CD4-positive, CD25-positive, alpha-beta regulatory T cell (primary cell): ENCODE measurements at regions not wholly inside any gene's neighbourhood (a gene's known extent, or its start where the extent isn't known, plus 50 kb on each side); places are given as distances from the start of the nearest gene placed in this dataset.

Experiments used
- ATAC-seq, 2 donors: fragments of 150-1000 bp; cut with Tn5 transposase; one replicate each; pipeline ENCODE4 v1.10.0; 2021; ENCODE audit warnings: low read depth in 2 of 2, moderate number of reproducible peaks in 2 of 2, moderate library complexity in 1 of 2
- DNase-seq, 3 donors: peaks; one replicate each; pipeline versions ENCODE4 v3.0.0 to v3.0.0-alpha.2; 2012 to 2022; ENCODE audit warnings: mixed read lengths in 1 of 3
- H3K27ac ChIP-seq: one replicate; pipeline ENCODE4 v1.7.0; 2013; ENCODE audit warnings: mild to moderate bottlenecking, low read length; ENCODE audit not compliant: insufficient read depth, poor library complexity, severe bottlenecking
- H3K27me3 ChIP-seq: one replicate; pipeline ENCODE4 v1.7.0; 2013; ENCODE audit warnings: low read length; ENCODE audit not compliant: control insufficient read depth, insufficient read depth
- H3K36me3 ChIP-seq: one replicate; pipeline ENCODE4 v1.7.0; 2013; ENCODE audit warnings: mild to moderate bottlenecking, low read length, moderate library complexity; ENCODE audit not compliant: control insufficient read depth, insufficient read depth
- H3K4me1 ChIP-seq: 2 replicates; pipeline ENCODE4 v1.7.0; 2013; ENCODE audit warnings: mild to moderate bottlenecking, low read length; ENCODE audit not compliant: insufficient read depth, control insufficient read depth, poor library complexity, severe bottlenecking
- H3K4me3 ChIP-seq: one replicate; pipeline ENCODE4 v1.7.0; 2013; ENCODE audit warnings: low read depth, mild to moderate bottlenecking, low read length, moderate library complexity
- H3K9me3 ChIP-seq, 2 experiments: 1 replicate in 1 of 2; 2 replicates in 1 of 2; pipeline ENCODE4 v1.7.0; 2013; ENCODE audit warnings: low read length in 2 of 2, mild to moderate bottlenecking in 1 of 2, moderate library complexity in 1 of 2; ENCODE audit not compliant: control insufficient read depth in 2 of 2
- H3K27ac Mint-ChIP-seq, 3 donors: one replicate each; pipeline ENCODE4 v1.8.0; 2020 to 2022; ENCODE audit warnings: mild to moderate bottlenecking in 3 of 3, mixed read lengths in 3 of 3, moderate library complexity in 2 of 3
- H3K27me3 Mint-ChIP-seq: one replicate; pipeline ENCODE4 v1.8.0; 2022; ENCODE audit warnings: mild to moderate bottlenecking, mixed read lengths
- H3K36me3 Mint-ChIP-seq: one replicate; pipeline ENCODE4 v1.8.0; 2020; ENCODE audit warnings: mixed read lengths
- H3K4me1 Mint-ChIP-seq, 4 donors: one replicate each; pipeline ENCODE4 v1.8.0; 2020 to 2022; ENCODE audit warnings: mixed read lengths in 4 of 4, mild to moderate bottlenecking in 1 of 4
- H3K4me3 Mint-ChIP-seq, 4 donors: one replicate each; pipeline ENCODE4 v1.8.0; 2020 to 2022; ENCODE audit warnings: mild to moderate bottlenecking in 4 of 4, mixed read lengths in 4 of 4, moderate library complexity in 3 of 4
- H3K9me3 Mint-ChIP-seq, 7 donors: one replicate each; pipeline ENCODE4 v1.8.0; 2020 to 2022; ENCODE audit warnings: mixed read lengths in 7 of 7, mild to moderate bottlenecking in 3 of 7, moderate library complexity in 2 of 7

DNA sequence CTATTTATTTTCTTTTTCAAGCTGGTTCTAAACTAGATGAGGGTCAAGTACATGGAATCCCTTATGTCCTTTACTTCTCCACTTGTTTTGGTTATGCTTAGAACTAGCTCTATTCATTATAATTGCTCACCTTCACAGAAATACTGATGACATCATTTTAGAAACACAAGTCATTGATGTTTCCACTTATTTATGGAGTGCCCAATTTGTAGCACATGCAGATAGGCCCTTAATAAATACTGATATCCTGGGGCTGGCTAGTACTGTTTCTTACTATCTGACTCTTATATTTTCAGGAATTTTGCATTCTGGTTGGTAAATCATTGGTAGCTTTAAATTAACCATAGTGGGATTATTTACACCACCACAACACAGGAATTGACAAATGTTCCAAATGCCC, 112.2 kb downstream of the NAA11 start:
- ATAC-seq, result no peak
- no peak overlapping the region for H3K27ac Mint-ChIP-seq
- no peak overlapping the region for H3K27ac ChIP-seq

DNA sequence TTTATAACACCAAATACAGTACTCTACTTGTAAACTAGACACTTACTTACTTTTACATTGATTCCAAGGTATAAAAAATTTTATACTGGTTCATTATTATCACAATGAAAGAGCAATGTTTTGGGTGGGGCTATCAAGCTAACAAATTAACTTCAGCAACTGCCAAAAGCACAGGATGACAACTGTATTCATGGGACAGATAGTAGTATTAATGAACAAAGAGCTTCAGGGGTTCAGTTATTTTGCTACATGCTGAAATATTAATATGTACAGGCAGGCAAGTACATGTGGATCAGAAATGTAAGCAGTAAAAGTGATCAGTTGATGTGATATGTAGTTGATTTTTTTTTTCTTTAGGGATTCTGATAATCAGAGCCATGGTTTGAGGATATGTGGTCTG, 112.9 kb downstream of the NAA11 start:
- Mint-ChIP-seq H3K4me3 (no peak overlapping the region), H3K4me1 (peaks cover 0 to 2% (median 0%) of the 10 kb centered on the region in 4 donors), H3K9me3 (no peaks in the 10 kb centered on the region), H3K27me3 (no peaks in the 10 kb centered on the region), H3K27ac (no peak overlapping the region), H3K36me3 (no peaks in the 10 kb centered on the region)
- ATAC-seq (no peak), DNase-seq (no peak)
- H3K9me3 ChIP-seq, result no peaks in the 10 kb centered on the region
- no peak overlapping the region for H3K4me3 ChIP-seq
- no peaks in the 10 kb centered on the region for H3K27me3 ChIP-seq
- no peaks in the 10 kb centered on the region for H3K4me1 ChIP-seq
- no peak overlapping the region for H3K27ac ChIP-seq
- H3K36me3 ChIP-seq, result no peaks in the 10 kb centered on the region

More for the DNA sequence above, 112.2 kb downstream of the NAA11 start:
- Histone ChIP-seq H3K4me1 (no peaks in the 10 kb centered on the region), H3K4me3 (no peak overlapping the region), H3K9me3 (no peaks in the 10 kb centered on the region), H3K36me3 (no peaks in the 10 kb centered on the region), H3K27me3 (no peaks in the 10 kb centered on the region)
- Mint-ChIP-seq H3K36me3 (no peaks in the 10 kb centered on the region), H3K4me3 (no peak overlapping the region), H3K4me1 (peaks cover 0 to 2% (median 0%) of the 10 kb centered on the region in 4 donors), H3K27me3 (no peaks in the 10 kb centered on the region), H3K9me3 (no peaks in the 10 kb centered on the region)
- no peak for DNase-seq

DNA sequence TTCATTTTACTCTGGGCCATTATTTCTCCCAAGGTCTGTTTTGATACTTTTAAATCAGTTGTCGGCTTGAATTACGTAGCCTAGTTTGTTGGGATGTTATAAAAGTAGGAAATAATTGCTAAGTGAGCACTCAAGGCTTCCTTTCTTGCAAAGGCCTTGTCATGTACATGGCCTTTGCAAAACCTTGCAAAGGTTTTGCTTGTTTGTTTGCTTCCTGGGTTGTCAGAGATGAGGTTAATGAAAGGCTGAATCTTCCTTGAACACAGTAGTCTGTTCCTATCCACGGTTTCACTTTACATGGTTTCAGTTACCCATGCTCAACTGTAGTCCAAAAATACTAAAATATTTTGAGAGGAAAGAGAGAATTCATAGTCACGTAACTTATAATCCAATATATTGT, 113.5 kb downstream of the NAA11 start:
- no peaks in the 10 kb centered on the region for H3K9me3 Mint-ChIP-seq

DNA sequence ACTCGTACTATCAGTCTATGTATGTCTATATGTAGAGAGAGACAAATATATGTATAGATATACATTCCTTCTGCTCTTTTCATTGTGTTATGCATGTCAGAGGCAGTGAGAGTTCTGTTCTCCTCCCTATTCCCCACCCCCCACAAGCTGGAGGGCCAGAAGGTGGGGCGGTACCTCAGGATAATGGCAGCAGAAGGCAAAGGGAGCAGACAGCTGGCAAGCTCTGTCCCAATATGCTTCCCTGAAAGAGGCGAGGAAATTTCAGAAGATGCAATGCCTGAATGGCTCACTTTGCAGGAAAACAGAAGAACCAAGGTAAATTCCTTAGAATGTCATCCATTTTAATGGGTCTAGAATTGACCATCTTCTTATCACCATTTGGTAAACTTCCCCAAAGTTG, 114.4 kb downstream of the NAA11 start:
- no peaks in the 10 kb centered on the region for H3K36me3 ChIP-seq
- no peak overlapping the region for H3K27ac Mint-ChIP-seq
- no peaks in the 10 kb centered on the region for H3K27me3 Mint-ChIP-seq
- H3K4me1 ChIP-seq, result no peaks in the 10 kb centered on the region
- no peak overlapping the region for H3K27ac ChIP-seq
- ATAC-seq (no peak), DNase-seq (no peak)
- peaks cover 0 to 5% (median 0%) of the 10 kb centered on the region in 7 donors for H3K9me3 Mint-ChIP-seq
- H3K9me3 ChIP-seq, result no peaks in the 10 kb centered on the region
- H3K27me3 ChIP-seq, result no peaks in the 10 kb centered on the region
- no peak overlapping the region for H3K4me3 Mint-ChIP-seq
- H3K4me1 Mint-ChIP-seq, result peaks cover 0 to 2% (median 0%) of the 10 kb centered on the region in 4 donors
- no peaks in the 10 kb centered on the region for H3K36me3 Mint-ChIP-seq
- H3K4me3 ChIP-seq, result no peak overlapping the region

More for the DNA sequence above, 113.5 kb downstream of the NAA11 start:
- no peaks in the 10 kb centered on the region for H3K4me1 ChIP-seq
- no peaks in the 10 kb centered on the region for H3K36me3 ChIP-seq
- Mint-ChIP-seq H3K27ac (no peak overlapping the region), H3K4me1 (peaks cover 0 to 2% (median 0%) of the 10 kb centered on the region in 4 donors), H3K4me3 (no peak overlapping the region), H3K27me3 (no peaks in the 10 kb centered on the region), H3K36me3 (no peaks in the 10 kb centered on the region)
- no peak for ATAC-seq
- H3K9me3 ChIP-seq, result no peaks in the 10 kb centered on the region
- no peak for DNase-seq
- H3K4me3 ChIP-seq, result no peak overlapping the region
- no peaks in the 10 kb centered on the region for H3K27me3 ChIP-seq
- no peak overlapping the region for H3K27ac ChIP-seq

DNA sequence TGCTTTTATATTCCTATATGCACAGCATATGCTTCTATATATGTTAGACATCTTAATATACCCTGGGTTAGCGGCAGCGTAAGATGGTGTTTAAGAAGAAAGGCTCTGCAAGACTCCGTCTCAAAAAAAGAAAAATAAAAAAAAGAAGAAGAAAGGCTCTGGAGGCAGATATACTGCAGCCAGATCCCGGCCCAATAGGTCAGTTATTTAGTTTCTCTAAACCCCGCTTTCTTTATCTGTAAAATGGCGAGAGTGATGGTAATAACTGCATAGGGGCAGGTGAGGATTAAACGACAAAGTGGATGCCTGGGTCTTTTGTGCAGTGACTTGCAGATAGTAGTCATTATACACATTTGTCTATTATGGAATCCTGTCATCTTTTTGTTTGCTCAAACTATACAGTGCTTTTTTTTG, 115.2 kb downstream of the NAA11 start:
- Mint-ChIP-seq H3K9me3 (peaks cover 0 to 5% (median 0%) of the 10 kb centered on the region in 7 donors), H3K4me1 (peaks cover 0 to 2% (median 0%) of the 10 kb centered on the region in 4 donors), H3K27ac (no peak overlapping the region), H3K4me3 (no peak overlapping the region), H3K27me3 (peaks cover 4% of the 10 kb centered on the region), H3K36me3 (no peaks in the 10 kb centered on the region)
- H3K27me3 ChIP-seq, result no peaks in the 10 kb centered on the region
- no peaks in the 10 kb centered on the region for H3K9me3 ChIP-seq
- no peak overlapping the region for H3K4me3 ChIP-seq
- no peak for DNase-seq
- H3K36me3 ChIP-seq, result no peaks in the 10 kb centered on the region
- no peaks in the 10 kb centered on the region for H3K4me1 ChIP-seq
- ATAC-seq, result no peak
- no peak overlapping the region for H3K27ac ChIP-seq

DNA sequence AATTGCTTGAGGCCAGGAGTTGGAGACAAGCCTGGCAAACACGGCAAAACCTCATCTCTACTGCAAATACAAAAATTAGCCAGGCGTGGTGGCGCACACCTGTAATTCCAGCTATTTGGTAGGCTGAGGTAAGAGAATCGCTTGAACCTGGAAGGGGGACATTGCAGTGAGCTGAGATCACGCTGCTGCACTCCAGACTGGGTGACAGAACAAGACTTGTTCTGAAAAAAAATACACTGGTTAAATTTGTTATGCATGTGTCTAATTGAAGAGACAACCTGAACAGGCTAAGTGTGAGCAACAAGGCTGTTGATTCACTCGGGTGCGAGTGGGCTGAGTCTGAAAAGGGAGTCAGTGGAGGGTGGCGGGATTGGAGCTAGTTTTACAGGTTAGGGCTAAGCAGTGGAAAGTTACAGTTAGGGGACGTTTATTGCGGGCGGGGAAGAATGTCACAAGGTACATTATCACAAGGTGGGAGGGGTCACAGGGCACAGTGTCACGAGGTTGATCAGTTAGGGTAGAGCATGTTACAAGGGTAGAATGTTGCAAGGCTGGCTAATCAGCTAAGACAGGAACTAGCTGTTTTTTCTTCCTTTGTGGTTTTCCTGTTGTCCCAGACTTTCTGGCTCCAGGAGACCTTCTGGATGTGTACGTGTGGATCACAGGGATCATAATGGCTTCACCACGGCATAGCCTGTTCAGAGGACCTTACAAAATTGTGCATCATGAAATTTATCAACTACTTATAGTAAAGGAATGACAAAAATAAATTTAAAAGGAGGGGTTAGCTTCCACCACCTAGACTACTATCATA, 115.8 kb downstream of the NAA11 start:
- Mint-ChIP-seq H3K4me3 (no peak overlapping the region), H3K36me3 (no peaks in the 10 kb centered on the region), H3K9me3 (peaks cover 0 to 5% (median 0%) of the 10 kb centered on the region in 7 donors), H3K27ac (no peak overlapping the region), H3K4me1 (peaks cover 0 to 2% (median 0%) of the 10 kb centered on the region in 4 donors), H3K27me3 (peaks cover 4% of the 10 kb centered on the region)
- Histone ChIP-seq H3K27me3 (no peaks in the 10 kb centered on the region), H3K4me1 (no peaks in the 10 kb centered on the region), H3K36me3 (no peaks in the 10 kb centered on the region), H3K4me3 (no peak overlapping the region), H3K27ac (no peak overlapping the region), H3K9me3 (no peaks in the 10 kb centered on the region)
- no peak for DNase-seq
- no peak for ATAC-seq

DNA sequence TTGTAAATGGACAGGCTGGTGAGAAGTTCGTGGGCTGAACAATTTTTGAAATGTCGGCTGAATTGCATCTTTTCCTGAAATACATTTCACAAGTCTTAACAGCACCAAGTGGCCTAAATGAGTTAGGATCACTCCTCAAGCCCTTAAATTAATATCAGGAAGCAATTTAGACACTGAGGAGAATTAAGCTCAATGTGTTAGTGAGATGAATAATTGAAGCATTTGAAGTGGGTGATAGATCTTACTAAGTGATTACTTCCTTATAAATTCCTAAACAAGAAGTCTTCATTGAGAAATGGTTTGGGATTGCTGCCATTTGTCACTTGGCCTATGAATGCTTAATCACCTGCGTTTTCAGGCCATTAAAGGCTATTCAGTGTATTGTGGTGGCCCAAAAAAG, 116.8 kb downstream of the NAA11 start:
- Histone ChIP-seq H3K36me3 (no peaks in the 10 kb centered on the region), H3K27ac (no peak overlapping the region), H3K27me3 (no peaks in the 10 kb centered on the region), H3K9me3 (no peaks in the 10 kb centered on the region), H3K4me1 (no peaks in the 10 kb centered on the region), H3K4me3 (no peak overlapping the region)
- Mint-ChIP-seq H3K9me3 (peaks cover 0 to 5% (median 0%) of the 10 kb centered on the region in 7 donors), H3K4me1 (peaks cover 0 to 2% (median 0%) of the 10 kb centered on the region in 4 donors), H3K27ac (no peak overlapping the region), H3K27me3 (peaks cover 4% of the 10 kb centered on the region), H3K4me3 (no peak overlapping the region), H3K36me3 (no peaks in the 10 kb centered on the region)
- DNase-seq (no peak), ATAC-seq (no peak)

DNA sequence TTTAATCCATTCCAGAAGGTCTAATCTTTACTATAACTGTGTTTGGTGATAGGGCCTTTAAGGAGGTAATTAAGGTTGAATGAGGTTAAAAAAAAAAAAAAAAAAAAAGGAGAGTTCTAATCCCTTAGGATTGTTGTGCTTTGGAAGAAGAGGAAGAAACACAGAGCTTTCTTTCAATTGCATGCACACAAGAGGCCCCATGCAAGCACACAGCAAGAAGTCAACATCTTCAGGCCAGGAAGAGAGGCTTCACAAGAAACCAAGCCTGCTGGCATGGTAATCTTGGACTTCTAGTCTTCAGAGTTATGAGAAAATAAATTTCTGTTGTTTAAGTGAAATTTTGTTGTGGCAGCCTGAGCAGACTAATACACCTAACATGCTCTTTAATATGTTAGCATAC, 118.6 kb downstream of the NAA11 start:
- no peak overlapping the region for H3K4me3 ChIP-seq
- Mint-ChIP-seq H3K4me3 (no peak overlapping the region), H3K36me3 (no peaks in the 10 kb centered on the region), H3K27me3 (peaks cover 4% of the 10 kb centered on the region), H3K9me3 (peaks cover 0 to 5% (median 0%) of the 10 kb centered on the region in 7 donors), H3K4me1 (peaks cover 0 to 2% (median 0%) of the 10 kb centered on the region in 4 donors), H3K27ac (no peak overlapping the region)
- no peak for ATAC-seq
- H3K4me1 ChIP-seq, result no peaks in the 10 kb centered on the region
- no peaks in the 10 kb centered on the region for H3K36me3 ChIP-seq
- no peak for DNase-seq
- H3K27me3 ChIP-seq, result no peaks in the 10 kb centered on the region
- no peaks in the 10 kb centered on the region for H3K9me3 ChIP-seq
- H3K27ac ChIP-seq, result no peak overlapping the region
